ENCODE measurements at regions not wholly inside any gene's neighbourhood (a gene's known extent, or its start where the extent isn't known, plus 50 kb on each side); places are given as distances from the start of the nearest gene placed in this dataset.

DNA sequence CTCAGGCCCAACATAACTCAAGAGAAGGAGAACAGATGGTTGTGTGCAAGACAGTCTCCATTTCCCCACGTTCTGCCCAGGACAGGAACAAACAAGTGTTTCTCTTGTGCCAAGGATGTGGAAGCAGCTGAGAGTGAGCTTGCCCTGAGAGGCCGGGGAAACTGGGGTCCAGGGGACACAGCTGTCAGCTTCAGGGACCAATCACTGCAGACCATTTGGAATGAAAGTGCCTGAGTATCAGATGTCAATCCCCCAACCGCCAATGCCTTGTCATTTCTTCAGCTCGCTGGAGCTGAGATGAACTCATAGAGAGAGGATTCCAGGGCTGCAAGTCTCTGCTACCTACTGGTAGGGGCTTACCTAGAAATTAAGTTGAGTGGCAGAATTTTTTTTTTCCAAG lies 71.9 kb upstream of the METAP2 start:
- H3K9me2 ChIP-seq (replicated peaks; ENCODE audit: insufficient read depth, low read length): no peaks in the 10 kb centered on the region
- H3K9me3 ChIP-seq (ENCODE audit: insufficient read depth, low read length): no peaks in the 10 kb centered on the region
- no peak overlapping the region for H2AFZ ChIP-seq (ENCODE audit: low read depth, low read length, severe bottlenecking)
- H3F3A ChIP-seq (ENCODE audit: insufficient read depth): no peaks in the 10 kb centered on the region
- no peaks in the 10 kb centered on the region for H3K27me3 ChIP-seq (ENCODE audit: low read length)
- no peak for TF ChIP-seq EZH2phosphoT487 (conservative IDR thresholded peaks at IDR 0.05; ENCODE audit: low read length)
- TF ChIP-seq, protein P1, sequence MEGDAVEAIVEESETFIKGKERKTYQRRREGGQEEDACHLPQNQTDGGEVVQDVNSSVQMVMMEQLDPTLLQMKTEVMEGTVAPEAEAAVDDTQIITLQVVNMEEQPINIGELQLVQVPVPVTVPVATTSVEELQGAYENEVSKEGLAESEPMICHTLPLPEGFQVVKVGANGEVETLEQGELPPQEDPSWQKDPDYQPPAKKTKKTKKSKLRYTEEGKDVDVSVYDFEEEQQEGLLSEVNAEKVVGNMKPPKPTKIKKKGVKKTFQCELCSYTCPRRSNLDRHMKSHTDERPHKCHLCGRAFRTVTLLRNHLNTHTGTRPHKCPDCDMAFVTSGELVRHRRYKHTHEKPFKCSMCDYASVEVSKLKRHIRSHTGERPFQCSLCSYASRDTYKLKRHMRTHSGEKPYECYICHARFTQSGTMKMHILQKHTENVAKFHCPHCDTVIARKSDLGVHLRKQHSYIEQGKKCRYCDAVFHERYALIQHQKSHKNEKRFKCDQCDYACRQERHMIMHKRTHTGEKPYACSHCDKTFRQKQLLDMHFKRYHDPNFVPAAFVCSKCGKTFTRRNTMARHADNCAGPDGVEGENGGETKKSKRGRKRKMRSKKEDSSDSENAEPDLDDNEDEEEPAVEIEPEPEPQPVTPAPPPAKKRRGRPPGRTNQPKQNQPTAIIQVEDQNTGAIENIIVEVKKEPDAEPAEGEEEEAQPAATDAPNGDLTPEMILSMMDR (IDR thresholded peaks at IDR 0.05; ENCODE audit: insufficient read depth, low read length, poor library complexity, severe bottlenecking): no peak
- H3K36me3 ChIP-seq (ENCODE audit: low read length): no peaks in the 10 kb centered on the region
- H4K20me1 ChIP-seq (ENCODE audit: low read depth, low read length): no peaks in the 10 kb centered on the region
- no peak overlapping the region for H3K4me3 ChIP-seq (ENCODE audit: insufficient read depth, low read length, poor library complexity, severe bottlenecking)
- no peak overlapping the region for H3K9ac ChIP-seq (ENCODE audit: low read length)
- H3K27ac ChIP-seq (ENCODE audit: low read depth, low read length): no peak overlapping the region
- no peak overlapping the region for H3K4me2 ChIP-seq (ENCODE audit: low read depth, low read length, poor library complexity, severe bottlenecking)
- no peaks in the 10 kb centered on the region for H3K79me2 ChIP-seq (ENCODE audit: insufficient read depth, low read length)

DNA sequence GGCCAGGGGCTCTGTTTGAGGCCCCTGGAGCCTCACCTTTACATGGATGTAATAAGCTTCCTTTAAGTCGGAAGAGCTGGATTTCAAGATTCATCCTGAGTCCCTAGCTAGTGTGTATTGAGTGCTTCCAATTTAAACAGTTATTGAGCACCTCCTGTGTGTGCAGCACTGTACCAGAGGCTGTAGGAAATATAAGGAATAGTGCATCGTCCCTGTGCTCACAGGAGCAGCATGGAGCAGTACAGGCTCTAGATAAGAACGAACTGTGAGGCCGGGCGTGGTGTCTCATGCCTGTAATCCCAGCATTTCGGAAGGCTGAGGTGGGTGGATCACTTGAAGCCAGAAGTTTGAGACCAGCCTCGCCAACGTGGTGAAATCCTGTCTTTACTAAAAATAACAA lies 65.8 kb upstream of the METAP2 start:
- TF ChIP-seq EZH2phosphoT487 (conservative IDR thresholded peaks at IDR 0.05; ENCODE audit: low read length): no peak
- TF ChIP-seq, protein P1 (IDR thresholded peaks at IDR 0.05; ENCODE audit: insufficient read depth, low read length, poor library complexity, severe bottlenecking): no peak
- H3K27me3 ChIP-seq (ENCODE audit: low read length): no peaks in the 10 kb centered on the region
- H4K20me1 ChIP-seq (ENCODE audit: low read depth, low read length): no peaks in the 10 kb centered on the region
- no peak overlapping the region for H3K9ac ChIP-seq (ENCODE audit: low read length)
- H3K9me3 ChIP-seq (ENCODE audit: insufficient read depth, low read length): no peaks in the 10 kb centered on the region
- no peak overlapping the region for H2AFZ ChIP-seq (ENCODE audit: low read depth, low read length, severe bottlenecking)
- H3K9me2 ChIP-seq (replicated peaks; ENCODE audit: insufficient read depth, low read length): no peaks in the 10 kb centered on the region
- no peaks in the 10 kb centered on the region for H3K36me3 ChIP-seq (ENCODE audit: low read length)
- no peaks in the 10 kb centered on the region for H3F3A ChIP-seq (ENCODE audit: insufficient read depth)
- no peak overlapping the region for H3K4me3 ChIP-seq (ENCODE audit: insufficient read depth, low read length, poor library complexity, severe bottlenecking)
- H3K79me2 ChIP-seq (ENCODE audit: insufficient read depth, low read length): no peaks in the 10 kb centered on the region
- no peak overlapping the region for H3K4me2 ChIP-seq (ENCODE audit: low read depth, low read length, poor library complexity, severe bottlenecking)
- H3K27ac ChIP-seq (ENCODE audit: low read depth, low read length): no peak overlapping the region

DNA sequence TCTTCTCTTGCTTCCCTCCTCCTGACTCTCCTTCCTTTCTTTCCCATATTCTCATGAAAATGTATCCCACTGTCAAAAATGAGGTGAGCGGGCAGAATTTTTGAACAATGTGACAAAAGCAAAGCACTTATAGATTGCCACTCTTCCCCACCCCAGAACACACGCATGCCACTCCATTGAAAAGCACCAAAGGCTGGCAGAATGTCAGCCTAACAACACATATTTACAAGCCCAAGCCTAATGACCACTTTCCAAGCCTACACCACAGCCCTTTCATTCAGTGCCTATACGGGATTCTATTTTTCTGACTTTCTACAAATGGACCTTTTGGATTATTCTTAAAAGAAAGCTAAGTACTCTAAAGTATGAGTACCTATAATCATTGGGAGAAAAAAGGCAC lies 62.9 kb upstream of the METAP2 start:
- Histone ChIP-seq H3F3A (ENCODE audit: insufficient read depth) (no peaks in the 10 kb centered on the region), H3K4me3 (ENCODE audit: insufficient read depth, low read length, poor library complexity, severe bottlenecking) (no peak overlapping the region), H3K79me2 (ENCODE audit: insufficient read depth, low read length) (no peaks in the 10 kb centered on the region), H3K36me3 (ENCODE audit: low read length) (no peaks in the 10 kb centered on the region), H3K27ac (ENCODE audit: low read depth, low read length) (no peak overlapping the region), H4K20me1 (ENCODE audit: low read depth, low read length) (no peaks in the 10 kb centered on the region), H3K27me3 (ENCODE audit: low read length) (no peaks in the 10 kb centered on the region), H2AFZ (ENCODE audit: low read depth, low read length, severe bottlenecking) (no peak overlapping the region), H3K9ac (ENCODE audit: low read length) (no peak overlapping the region), H3K9me2 (replicated peaks; ENCODE audit: insufficient read depth, low read length) (no peaks in the 10 kb centered on the region), H3K9me3 (ENCODE audit: insufficient read depth, low read length) (no peaks in the 10 kb centered on the region), H3K4me2 (ENCODE audit: low read depth, low read length, poor library complexity, severe bottlenecking) (no peak overlapping the region)
- TF ChIP-seq, protein P1 (IDR thresholded peaks at IDR 0.05; ENCODE audit: insufficient read depth, low read length, poor library complexity, severe bottlenecking): no peak
- no peak for TF ChIP-seq EZH2phosphoT487 (conservative IDR thresholded peaks at IDR 0.05; ENCODE audit: low read length)

DNA sequence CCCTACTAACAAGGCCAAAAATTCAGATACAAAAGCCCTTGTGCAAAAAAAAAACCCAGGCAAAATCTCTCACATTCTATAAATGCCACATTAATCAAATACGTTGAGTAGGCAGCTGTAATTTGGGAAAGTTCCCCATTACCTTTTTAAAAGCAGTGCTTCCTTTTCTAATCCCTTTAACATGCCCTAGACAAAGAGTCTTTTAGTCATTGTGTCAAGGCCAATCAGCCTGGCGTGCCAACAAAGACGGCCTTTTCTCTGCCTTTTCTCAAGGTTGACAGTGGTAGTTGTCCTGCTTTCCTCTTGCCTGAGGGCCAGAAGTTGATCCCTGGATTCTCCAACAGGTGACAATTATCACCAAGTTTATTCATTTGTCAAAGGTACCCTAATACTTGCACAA lies 62.5 kb upstream of the METAP2 start:
- Histone ChIP-seq H2AFZ (ENCODE audit: low read depth, low read length, severe bottlenecking) (no peak overlapping the region), H3K27ac (ENCODE audit: low read depth, low read length) (no peak overlapping the region), H4K20me1 (ENCODE audit: low read depth, low read length) (no peaks in the 10 kb centered on the region), H3K9me3 (ENCODE audit: insufficient read depth, low read length) (no peaks in the 10 kb centered on the region), H3K27me3 (ENCODE audit: low read length) (no peaks in the 10 kb centered on the region), H3K4me2 (ENCODE audit: low read depth, low read length, poor library complexity, severe bottlenecking) (no peak overlapping the region), H3F3A (ENCODE audit: insufficient read depth) (no peaks in the 10 kb centered on the region), H3K36me3 (ENCODE audit: low read length) (no peaks in the 10 kb centered on the region), H3K79me2 (ENCODE audit: insufficient read depth, low read length) (no peaks in the 10 kb centered on the region), H3K9ac (ENCODE audit: low read length) (no peak overlapping the region), H3K9me2 (replicated peaks; ENCODE audit: insufficient read depth, low read length) (no peaks in the 10 kb centered on the region), H3K4me3 (ENCODE audit: insufficient read depth, low read length, poor library complexity, severe bottlenecking) (no peak overlapping the region)
- no peak for TF ChIP-seq EZH2phosphoT487 (conservative IDR thresholded peaks at IDR 0.05; ENCODE audit: low read length)

Data from SU-DHL-6 (cell line).